ENCODE measurements at regions not wholly inside any gene's neighbourhood (a gene's known extent, or its start where the extent isn't known, plus 50 kb on each side); places are given as distances from the start of the nearest gene placed in this dataset.

- Histone ChIP-seq H3K36me3 (no peaks in the 10 kb centered on the region), H3K9me3 (no peaks in the 10 kb centered on the region), H3K27ac (no peak overlapping the region), H3K27me3 (no peaks in the 10 kb centered on the region), H3K4me3 (no peak overlapping the region), H3K4me1 (peaks cover 0 to 6% (median 0%) of the 10 kb centered on the region in 4 donors)
- 85 to 94% methylated on average over 1 of the region's 1 CpG for WGBS, 2 donors
- no peak for DNase-seq (ENCODE audit: low spot score in 2 of 2)
- no peak for TF ChIP-seq POLR2A (IDR thresholded peaks at IDR 0.05)
- TF ChIP-seq EP300 (IDR thresholded peaks at IDR 0.05) = no peak
- no peak for TF ChIP-seq CTCF (IDR thresholded peaks at IDR 0.05)
Observed at GRCh38 chr6:47129129-47129528, 87.0 kb upstream of the ADGRF1 start.

GRCh38 chr6:47126647-47127391 lies 84.7 kb upstream of the ADGRF1 start:
- H3K27ac ChIP-seq = no peak overlapping the region
- H3K36me3 ChIP-seq = no peaks in the 10 kb centered on the region
- H3K4me1 ChIP-seq = peaks cover 0 to 6% (median 0%) of the 10 kb centered on the region in 4 donors
- H3K4me3 ChIP-seq = no peak overlapping the region
- no peak for DNase-seq (ENCODE audit: low spot score in 2 of 2)
- WGBS, 2 donors = 35% methylated on average over 5 of the region's 5 CpGs
- no peaks in the 10 kb centered on the region for H3K9me3 ChIP-seq
- no peaks in the 10 kb centered on the region for H3K27me3 ChIP-seq
- TF ChIP-seq EP300 (IDR thresholded peaks at IDR 0.05) = no peak
- no peak for TF ChIP-seq CTCF (IDR thresholded peaks at IDR 0.05)
- TF ChIP-seq POLR2A (IDR thresholded peaks at IDR 0.05) = no peak

GRCh38 chr6:47118611-47119010 lies 76.5 kb upstream of the ADGRF1 start:
- Histone ChIP-seq H3K27ac (no peak overlapping the region), H3K27me3 (no peaks in the 10 kb centered on the region), H3K9me3 (no peaks in the 10 kb centered on the region), H3K4me1 (no peaks in the 10 kb centered on the region), H3K4me3 (no peak overlapping the region), H3K36me3 (no peaks in the 10 kb centered on the region)
- no peak for DNase-seq (ENCODE audit: low spot score in 2 of 2)
- TF ChIP-seq CTCF (IDR thresholded peaks at IDR 0.05) (no peak), POLR2A (IDR thresholded peaks at IDR 0.05) (no peak), EP300 (IDR thresholded peaks at IDR 0.05) (no peak)

GRCh38 chr6:47117314-47117713 lies 75.2 kb upstream of the ADGRF1 start:
- Histone ChIP-seq H3K36me3 (no peaks in the 10 kb centered on the region), H3K9me3 (no peaks in the 10 kb centered on the region), H3K4me3 (no peak overlapping the region), H3K27ac (no peak overlapping the region), H3K27me3 (no peaks in the 10 kb centered on the region), H3K4me1 (peaks cover 0 to 3% (median 0%) of the 10 kb centered on the region in 4 donors)
- DNase-seq (ENCODE audit: low spot score in 2 of 2) = no peak
- TF ChIP-seq EP300 (IDR thresholded peaks at IDR 0.05) (no peak), POLR2A (IDR thresholded peaks at IDR 0.05) (no peak), CTCF (IDR thresholded peaks at IDR 0.05) (no peak)
- WGBS, 2 donors = 70 to 80% methylated on average over 5 of the region's 5 CpGs

- TF ChIP-seq EP300 (IDR thresholded peaks at IDR 0.05) (no peak), POLR2A (IDR thresholded peaks at IDR 0.05) (no peak), CTCF (IDR thresholded peaks at IDR 0.05) (no peak)
- 92 to 98% methylated on average over 6 of the region's 6 CpGs for WGBS, 2 donors
- DNase-seq (ENCODE audit: low spot score in 2 of 2) = no peak
Observed at GRCh38 chr6:47116606-47117005, 74.5 kb upstream of the ADGRF1 start.

More at GRCh38 chr6:47116606-47117005, 74.5 kb upstream of the ADGRF1 start:
- Histone ChIP-seq H3K4me3 (no peak overlapping the region), H3K4me1 (peaks cover 0 to 3% (median 0%) of the 10 kb centered on the region in 4 donors), H3K9me3 (no peaks in the 10 kb centered on the region), H3K27ac (no peak overlapping the region), H3K27me3 (no peaks in the 10 kb centered on the region), H3K36me3 (no peaks in the 10 kb centered on the region)
